Nephron progenitor cell (in vitro differentiated cells): ENCODE measurements at regions not wholly inside any gene's neighbourhood (a gene's known extent, or its start where the extent isn't known, plus 50 kb on each side); places are given as distances from the start of the nearest gene placed in this dataset.

Experiments used
- DNase-seq: peaks from one replicate; pipeline ENCODE4 v3.0.0; 2021
- H3K27ac Mint-ChIP-seq: 2 replicates; pipeline ENCODE4 v1.8.0; 2021; ENCODE audit warnings: mild to moderate bottlenecking, moderate library complexity, mixed read lengths
- H3K27me3 Mint-ChIP-seq: 2 replicates; pipeline ENCODE4 v1.8.0; 2021; ENCODE audit warnings: mild to moderate bottlenecking, low read depth, mixed read lengths; ENCODE audit not compliant: poor library complexity
- H3K36me3 Mint-ChIP-seq: 2 replicates; pipeline ENCODE4 v1.8.0; 2021; ENCODE audit warnings: low read depth, mixed read lengths
- H3K4me1 Mint-ChIP-seq: 2 replicates; pipeline ENCODE4 v1.8.0; 2021; ENCODE audit warnings: mixed read lengths
- H3K4me3 Mint-ChIP-seq: 2 replicates; pipeline ENCODE4 v1.8.0; 2021; ENCODE audit warnings: mild to moderate bottlenecking, moderate library complexity, mixed read lengths
- H3K9me3 Mint-ChIP-seq: 2 replicates; pipeline ENCODE4 v1.8.0; 2021; ENCODE audit warnings: mild to moderate bottlenecking, moderate library complexity, mixed read lengths
- CTCF ChIP-seq: fragments of 200-600 bp; sonication (generic); IDR thresholded peaks from 2 replicates; pipeline ENCODE4 v1.5.0; 2021; ENCODE audit warnings: antibody characterized with exemption

GRCh38 chr12:125218952-125219351 lies 153.7 kb downstream of the AACS start:
- H3K36me3 Mint-ChIP-seq, result no peaks in the 10 kb centered on the region
- H3K4me3 Mint-ChIP-seq, result no peak overlapping the region
- no peak overlapping the region for H3K27ac Mint-ChIP-seq
- peaks cover 5% of the 10 kb centered on the region for H3K9me3 Mint-ChIP-seq
- no peak for TF ChIP-seq CTCF
- DNase-seq, result no peak
- no peaks in the 10 kb centered on the region for H3K4me1 Mint-ChIP-seq
- peaks cover 16% of the 10 kb centered on the region for H3K27me3 Mint-ChIP-seq

GRCh38 chr12:125220404-125221273 lies 155.4 kb downstream of the AACS start:
- Mint-ChIP-seq H3K27ac (peak overlapping the region; percentile 18), H3K4me1 (no peaks in the 10 kb centered on the region), H3K4me3 (no peak overlapping the region), H3K27me3 (peaks cover 11% of the 10 kb centered on the region), H3K36me3 (no peaks in the 10 kb centered on the region), H3K9me3 (peaks cover under 1% of the 10 kb centered on the region)
- DNase-seq, result no peak
- no peak for TF ChIP-seq CTCF

- Mint-ChIP-seq H3K27ac (no peak overlapping the region), H3K4me3 (no peak overlapping the region), H3K4me1 (no peaks in the 10 kb centered on the region), H3K9me3 (no peaks in the 10 kb centered on the region), H3K27me3 (peaks cover 11% of the 10 kb centered on the region), H3K36me3 (no peaks in the 10 kb centered on the region)
- no peak for DNase-seq
- no peak for TF ChIP-seq CTCF
Observed at GRCh38 chr12:125221602-125222001, 156.4 kb downstream of the AACS start.

GRCh38 chr12:125222876-125223275 lies 157.6 kb downstream of the AACS start:
- H3K4me3 Mint-ChIP-seq, result no peak overlapping the region
- no peaks in the 10 kb centered on the region for H3K4me1 Mint-ChIP-seq
- H3K27ac Mint-ChIP-seq, result no peak overlapping the region
- no peak for DNase-seq
- H3K36me3 Mint-ChIP-seq, result no peaks in the 10 kb centered on the region
- TF ChIP-seq CTCF, result no peak
- H3K9me3 Mint-ChIP-seq, result no peaks in the 10 kb centered on the region
- H3K27me3 Mint-ChIP-seq, result peaks cover 11% of the 10 kb centered on the region

- no peak for DNase-seq
- H3K4me3 Mint-ChIP-seq, result no peak overlapping the region
- H3K4me1 Mint-ChIP-seq, result no peaks in the 10 kb centered on the region
- H3K9me3 Mint-ChIP-seq, result no peaks in the 10 kb centered on the region
- no peaks in the 10 kb centered on the region for H3K36me3 Mint-ChIP-seq
- peaks cover 11% of the 10 kb centered on the region for H3K27me3 Mint-ChIP-seq
- TF ChIP-seq CTCF, result no peak
- H3K27ac Mint-ChIP-seq, result no peak overlapping the region
Observed at GRCh38 chr12:125225641-125226040, 160.4 kb downstream of the AACS start.
